ENCODE measurements at regions not wholly inside any gene's neighbourhood (a gene's known extent, or its start where the extent isn't known, plus 50 kb on each side); places are given as distances from the start of the nearest gene placed in this dataset.

GRCh38 chr10:10055656-10056442 lies 961.8 kb upstream of the CELF2 start:
- TF ChIP-seq POLR2A (IDR thresholded peaks at IDR 0.05; ENCODE audit: low read depth, low read length) (no peak), CTCF (conservative IDR thresholded peaks at IDR 0.05; ENCODE audit: low read depth, low read length) (no peak)

Data from IMR-90 (cell line).